ENCODE measurements at regions not wholly inside any gene's neighbourhood (a gene's known extent, or its start where the extent isn't known, plus 50 kb on each side); places are given as distances from the start of the nearest gene placed in this dataset.
A peak's percentile ranks its signal among the peaks of the same experiment; 100 is the strongest.

GRCh38 chr4:81606166-81606565 lies 134.5 kb upstream of the RASGEF1B start:
- no peak overlapping the region for H3K27ac ChIP-seq (ENCODE audit: low read depth, low read length)
- no peak overlapping the region for H2BK15ac ChIP-seq (replicated peaks; ENCODE audit: low read depth)
- H3K18ac ChIP-seq (ENCODE audit: low read length), result peak overlapping the region; percentile 0
- no peaks in the 10 kb centered on the region for H3K36me3 ChIP-seq (ENCODE audit: control insufficient read depth, insufficient read depth, low read length)
- H3K23ac ChIP-seq (ENCODE audit: low read length), result no peak overlapping the region
- H4K8ac ChIP-seq (ENCODE audit: low read depth, low read length), result no peak overlapping the region
- no peak overlapping the region for H2BK5ac ChIP-seq (ENCODE audit: low read length)
- H3K4me2 ChIP-seq (ENCODE audit: low read length), result no peak overlapping the region
- peaks cover 4% of the 10 kb centered on the region for H3K4me1 ChIP-seq (ENCODE audit: control insufficient read depth, low read depth, low read length)
- H3K79me1 ChIP-seq (ENCODE audit: low read length), result no peaks in the 10 kb centered on the region
- no peak overlapping the region for H3K4ac ChIP-seq (ENCODE audit: low read depth, low read length)
- no peak overlapping the region for H3K9ac ChIP-seq (ENCODE audit: low read length)
- no peak overlapping the region for H4K5ac ChIP-seq (ENCODE audit: low read length)
- H3K27me3 ChIP-seq (ENCODE audit: insufficient read depth, low read length, poor library complexity), result no peaks in the 10 kb centered on the region
- H3K56ac ChIP-seq (ENCODE audit: low read length), result no peak overlapping the region
- DNase-seq, result no peak
- no peak overlapping the region for H2AK5ac ChIP-seq (ENCODE audit: low read length)
- WGBS (ENCODE audit: extremely low coverage, insufficient coverage, low lambda C conversion rate), result no CpG with 5 or more reads among the region's 2 CpGs
- no peaks in the 10 kb centered on the region for H3K79me2 ChIP-seq (ENCODE audit: control insufficient read depth, insufficient read depth, low read length)
- no peak overlapping the region for H2BK120ac ChIP-seq (ENCODE audit: low read depth, low read length)
- no peak overlapping the region for H3K4me3 ChIP-seq (ENCODE audit: low read length)

- no peaks in the 10 kb centered on the region for H3K79me1 ChIP-seq (ENCODE audit: low read length)
- no peak overlapping the region for H3K18ac ChIP-seq (ENCODE audit: low read length)
- no peaks in the 10 kb centered on the region for H3K27me3 ChIP-seq (ENCODE audit: insufficient read depth, low read length, poor library complexity)
- no CpG with 5 or more reads among the region's 2 CpGs for WGBS (ENCODE audit: extremely low coverage, insufficient coverage, low lambda C conversion rate)
- H3K23ac ChIP-seq (ENCODE audit: low read length), result no peak overlapping the region
- H3K56ac ChIP-seq (ENCODE audit: low read length), result no peak overlapping the region
- H2AK5ac ChIP-seq (ENCODE audit: low read length), result no peak overlapping the region
- H2BK120ac ChIP-seq (ENCODE audit: low read depth, low read length), result no peak overlapping the region
- no peak overlapping the region for H3K27ac ChIP-seq (ENCODE audit: low read depth, low read length)
- H3K36me3 ChIP-seq (ENCODE audit: control insufficient read depth, insufficient read depth, low read length), result no peaks in the 10 kb centered on the region
- H3K4me2 ChIP-seq (ENCODE audit: low read length), result no peak overlapping the region
- no peak overlapping the region for H4K5ac ChIP-seq (ENCODE audit: low read length)
- H2BK5ac ChIP-seq (ENCODE audit: low read length), result no peak overlapping the region
- no peak overlapping the region for H3K4me3 ChIP-seq (ENCODE audit: low read length)
- H3K4me1 ChIP-seq (ENCODE audit: control insufficient read depth, low read depth, low read length), result peaks cover 8% of the 10 kb centered on the region
- no peaks in the 10 kb centered on the region for H3K79me2 ChIP-seq (ENCODE audit: control insufficient read depth, insufficient read depth, low read length)
- H4K8ac ChIP-seq (ENCODE audit: low read depth, low read length), result no peak overlapping the region
- peak; percentile 70 for DNase-seq
- H3K9ac ChIP-seq (ENCODE audit: low read length), result no peak overlapping the region
- no peak overlapping the region for H3K4ac ChIP-seq (ENCODE audit: low read depth, low read length)
- H2BK15ac ChIP-seq (replicated peaks; ENCODE audit: low read depth), result no peak overlapping the region
Observed at GRCh38 chr4:81605271-81605670, 133.6 kb upstream of the RASGEF1B start.

DNA sequence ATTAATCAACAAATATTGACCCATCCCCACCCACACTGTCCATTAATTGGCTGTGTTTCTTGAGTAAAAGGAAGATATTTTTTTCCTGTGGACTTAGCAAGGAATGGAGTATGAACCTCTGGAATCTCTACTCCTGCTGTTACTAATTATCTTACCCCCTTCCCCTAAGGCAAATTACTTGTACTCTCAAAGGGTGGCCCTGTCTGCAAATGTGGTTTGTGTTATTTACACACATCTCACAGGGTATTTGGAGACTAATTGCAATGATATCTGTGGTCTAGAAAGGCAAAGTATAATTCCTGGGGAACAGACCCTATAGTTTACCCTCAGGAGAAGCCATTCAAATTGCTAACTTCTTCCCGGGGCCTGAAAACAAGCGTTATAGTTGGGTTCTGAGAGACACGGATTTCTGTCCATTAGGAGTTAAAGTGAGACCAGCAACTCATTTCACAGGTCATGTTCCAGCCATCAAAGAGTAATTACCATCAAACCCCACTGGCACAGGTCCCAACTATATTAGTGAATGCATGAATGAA lies 133.0 kb upstream of the RASGEF1B start:
- H3K27ac ChIP-seq (ENCODE audit: low read depth, low read length), result no peak overlapping the region

GRCh38 chr4:81602854-81603253 lies 131.1 kb upstream of the RASGEF1B start:
- Histone ChIP-seq H4K8ac (ENCODE audit: low read depth, low read length) (no peak overlapping the region), H3K27me3 (ENCODE audit: insufficient read depth, low read length, poor library complexity) (peaks cover 1% of the 10 kb centered on the region), H2BK15ac (replicated peaks; ENCODE audit: low read depth) (no peak overlapping the region), H3K4me1 (ENCODE audit: control insufficient read depth, low read depth, low read length) (peaks cover 8% of the 10 kb centered on the region), H2BK120ac (ENCODE audit: low read depth, low read length) (no peak overlapping the region), H3K4ac (ENCODE audit: low read depth, low read length) (no peak overlapping the region), H2BK5ac (ENCODE audit: low read length) (no peak overlapping the region), H3K79me2 (ENCODE audit: control insufficient read depth, insufficient read depth, low read length) (no peaks in the 10 kb centered on the region), H3K27ac (ENCODE audit: low read depth, low read length) (no peak overlapping the region), H3K79me1 (ENCODE audit: low read length) (no peaks in the 10 kb centered on the region), H3K36me3 (ENCODE audit: control insufficient read depth, insufficient read depth, low read length) (no peaks in the 10 kb centered on the region), H3K23ac (ENCODE audit: low read length) (no peak overlapping the region), H3K9ac (ENCODE audit: low read length) (no peak overlapping the region), H3K56ac (ENCODE audit: low read length) (no peak overlapping the region), H4K5ac (ENCODE audit: low read length) (no peak overlapping the region), H3K18ac (ENCODE audit: low read length) (no peak overlapping the region), H3K4me3 (ENCODE audit: low read length) (no peak overlapping the region), H2AK5ac (ENCODE audit: low read length) (no peak overlapping the region), H3K4me2 (ENCODE audit: low read length) (no peak overlapping the region)
- no peak for DNase-seq

More for the DNA sequence above, 133.0 kb upstream of the RASGEF1B start:
- no peak overlapping the region for H3K56ac ChIP-seq (ENCODE audit: low read length)
- no peak overlapping the region for H3K4me2 ChIP-seq (ENCODE audit: low read length)
- WGBS (ENCODE audit: extremely low coverage, insufficient coverage, low lambda C conversion rate), result no CpG with 5 or more reads among the region's 3 CpGs
- H2BK5ac ChIP-seq (ENCODE audit: low read length), result no peak overlapping the region
- H3K4ac ChIP-seq (ENCODE audit: low read depth, low read length), result no peak overlapping the region
- H4K5ac ChIP-seq (ENCODE audit: low read length), result no peak overlapping the region
- H3K79me2 ChIP-seq (ENCODE audit: control insufficient read depth, insufficient read depth, low read length), result no peaks in the 10 kb centered on the region
- no peak overlapping the region for H3K4me3 ChIP-seq (ENCODE audit: low read length)
- peak; percentile 51 for DNase-seq
- peak overlapping the region; percentile 68 for H3K18ac ChIP-seq (ENCODE audit: low read length)
- no peak overlapping the region for H4K8ac ChIP-seq (ENCODE audit: low read depth, low read length)
- no peak overlapping the region for H3K23ac ChIP-seq (ENCODE audit: low read length)
- H3K9ac ChIP-seq (ENCODE audit: low read length), result no peak overlapping the region
- H3K79me1 ChIP-seq (ENCODE audit: low read length), result no peaks in the 10 kb centered on the region
- no peaks in the 10 kb centered on the region for H3K36me3 ChIP-seq (ENCODE audit: control insufficient read depth, insufficient read depth, low read length)
- peaks cover 8% of the 10 kb centered on the region for H3K4me1 ChIP-seq (ENCODE audit: control insufficient read depth, low read depth, low read length)
- H2BK120ac ChIP-seq (ENCODE audit: low read depth, low read length), result no peak overlapping the region
- H2AK5ac ChIP-seq (ENCODE audit: low read length), result no peak overlapping the region
- no peak overlapping the region for H2BK15ac ChIP-seq (replicated peaks; ENCODE audit: low read depth)
- no peaks in the 10 kb centered on the region for H3K27me3 ChIP-seq (ENCODE audit: insufficient read depth, low read length, poor library complexity)

GRCh38 chr4:81601358-81601694 lies 129.6 kb upstream of the RASGEF1B start:
- Histone ChIP-seq H3K4ac (ENCODE audit: low read depth, low read length) (no peak overlapping the region), H2AK5ac (ENCODE audit: low read length) (no peak overlapping the region), H2BK15ac (replicated peaks; ENCODE audit: low read depth) (no peak overlapping the region), H3K56ac (ENCODE audit: low read length) (no peak overlapping the region), H3K79me1 (ENCODE audit: low read length) (no peaks in the 10 kb centered on the region), H4K5ac (ENCODE audit: low read length) (no peak overlapping the region), H3K23ac (ENCODE audit: low read length) (no peak overlapping the region), H3K9ac (ENCODE audit: low read length) (no peak overlapping the region), H4K8ac (ENCODE audit: low read depth, low read length) (no peak overlapping the region), H3K4me1 (ENCODE audit: control insufficient read depth, low read depth, low read length) (peaks cover 8% of the 10 kb centered on the region), H2BK5ac (ENCODE audit: low read length) (no peak overlapping the region), H2BK120ac (ENCODE audit: low read depth, low read length) (no peak overlapping the region), H3K4me3 (ENCODE audit: low read length) (no peak overlapping the region), H3K4me2 (ENCODE audit: low read length) (no peak overlapping the region), H3K79me2 (ENCODE audit: control insufficient read depth, insufficient read depth, low read length) (no peaks in the 10 kb centered on the region), H3K27me3 (ENCODE audit: insufficient read depth, low read length, poor library complexity) (peaks cover 1% of the 10 kb centered on the region), H3K36me3 (ENCODE audit: control insufficient read depth, insufficient read depth, low read length) (no peaks in the 10 kb centered on the region), H3K27ac (ENCODE audit: low read depth, low read length) (no peak overlapping the region), H3K18ac (ENCODE audit: low read length) (no peak overlapping the region)
- WGBS (ENCODE audit: extremely low coverage, insufficient coverage, low lambda C conversion rate), result no CpG with 5 or more reads among the region's 1 CpG
- peak; percentile 9 for DNase-seq

- no peak overlapping the region for H2AK5ac ChIP-seq (ENCODE audit: low read length)
- no CpG with 5 or more reads among the region's 18 CpGs for WGBS (ENCODE audit: extremely low coverage, insufficient coverage, low lambda C conversion rate)
- no peak overlapping the region for H3K18ac ChIP-seq (ENCODE audit: low read length)
- no peak overlapping the region for H2BK5ac ChIP-seq (ENCODE audit: low read length)
- H3K36me3 ChIP-seq (ENCODE audit: control insufficient read depth, insufficient read depth, low read length), result no peaks in the 10 kb centered on the region
- H3K79me2 ChIP-seq (ENCODE audit: control insufficient read depth, insufficient read depth, low read length), result no peaks in the 10 kb centered on the region
- peak; percentile 25 for DNase-seq
- no peak overlapping the region for H3K4me3 ChIP-seq (ENCODE audit: low read length)
- no peak overlapping the region for H3K27ac ChIP-seq (ENCODE audit: low read depth, low read length)
- no peak overlapping the region for H4K5ac ChIP-seq (ENCODE audit: low read length)
- peaks cover 8% of the 10 kb centered on the region for H3K4me1 ChIP-seq (ENCODE audit: control insufficient read depth, low read depth, low read length)
- H3K27me3 ChIP-seq (ENCODE audit: insufficient read depth, low read length, poor library complexity), result peaks cover 1% of the 10 kb centered on the region
- no peak overlapping the region for H2BK120ac ChIP-seq (ENCODE audit: low read depth, low read length)
- H3K23ac ChIP-seq (ENCODE audit: low read length), result no peak overlapping the region
- no peak overlapping the region for H3K4me2 ChIP-seq (ENCODE audit: low read length)
- H3K56ac ChIP-seq (ENCODE audit: low read length), result no peak overlapping the region
- no peaks in the 10 kb centered on the region for H3K79me1 ChIP-seq (ENCODE audit: low read length)
- H3K4ac ChIP-seq (ENCODE audit: low read depth, low read length), result no peak overlapping the region
- H2BK15ac ChIP-seq (replicated peaks; ENCODE audit: low read depth), result no peak overlapping the region
- no peak overlapping the region for H4K8ac ChIP-seq (ENCODE audit: low read depth, low read length)
- H3K9ac ChIP-seq (ENCODE audit: low read length), result no peak overlapping the region
Observed at GRCh38 chr4:81600520-81601357, 129.0 kb upstream of the RASGEF1B start.

All from mesendoderm (in vitro differentiated cells).